ENCODE measurements at regions not wholly inside any gene's neighbourhood (a gene's known extent, or its start where the extent isn't known, plus 50 kb on each side); places are given as distances from the start of the nearest gene placed in this dataset.

DNA sequence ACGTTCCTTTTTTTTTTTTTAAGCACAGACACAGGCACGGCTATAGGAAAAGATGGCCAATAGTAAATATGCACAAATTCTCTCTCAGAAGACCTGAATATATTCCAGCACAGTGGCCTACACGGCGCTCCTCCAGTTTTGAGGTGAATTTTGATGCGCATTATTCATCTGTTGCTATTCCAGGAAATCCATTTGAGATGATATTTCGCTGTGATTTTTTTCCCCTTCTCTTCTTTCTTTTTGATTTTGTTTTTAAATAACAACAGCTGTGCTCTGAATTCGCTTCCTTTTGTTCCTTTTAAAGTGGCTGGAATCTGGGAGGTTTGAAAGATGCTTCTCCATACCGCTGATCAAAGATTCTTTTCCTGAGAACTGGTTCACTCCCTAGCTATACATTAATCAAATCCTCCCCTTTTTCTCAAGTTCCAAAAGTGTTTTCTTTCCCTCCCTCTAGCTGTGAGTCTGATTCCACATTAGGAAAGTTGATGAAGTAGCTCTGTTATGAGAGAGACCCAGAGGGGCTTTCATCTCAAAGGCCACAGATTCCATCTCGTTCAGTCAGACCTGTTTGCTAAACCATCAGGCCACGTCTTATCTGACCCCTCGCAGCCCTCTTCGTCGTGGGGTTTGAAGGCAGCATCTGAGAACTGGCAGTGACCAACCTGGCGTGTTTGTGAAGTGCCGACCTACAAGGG lies 602.7 kb upstream of the NRP1 start:
- 82 to 84% methylated on average over 15 of the region's 15 CpGs for WGBS, 2 donors
- DNase-seq (ENCODE audit: low spot score in 2 of 2), result no peak
- TF ChIP-seq, protein P1, sequence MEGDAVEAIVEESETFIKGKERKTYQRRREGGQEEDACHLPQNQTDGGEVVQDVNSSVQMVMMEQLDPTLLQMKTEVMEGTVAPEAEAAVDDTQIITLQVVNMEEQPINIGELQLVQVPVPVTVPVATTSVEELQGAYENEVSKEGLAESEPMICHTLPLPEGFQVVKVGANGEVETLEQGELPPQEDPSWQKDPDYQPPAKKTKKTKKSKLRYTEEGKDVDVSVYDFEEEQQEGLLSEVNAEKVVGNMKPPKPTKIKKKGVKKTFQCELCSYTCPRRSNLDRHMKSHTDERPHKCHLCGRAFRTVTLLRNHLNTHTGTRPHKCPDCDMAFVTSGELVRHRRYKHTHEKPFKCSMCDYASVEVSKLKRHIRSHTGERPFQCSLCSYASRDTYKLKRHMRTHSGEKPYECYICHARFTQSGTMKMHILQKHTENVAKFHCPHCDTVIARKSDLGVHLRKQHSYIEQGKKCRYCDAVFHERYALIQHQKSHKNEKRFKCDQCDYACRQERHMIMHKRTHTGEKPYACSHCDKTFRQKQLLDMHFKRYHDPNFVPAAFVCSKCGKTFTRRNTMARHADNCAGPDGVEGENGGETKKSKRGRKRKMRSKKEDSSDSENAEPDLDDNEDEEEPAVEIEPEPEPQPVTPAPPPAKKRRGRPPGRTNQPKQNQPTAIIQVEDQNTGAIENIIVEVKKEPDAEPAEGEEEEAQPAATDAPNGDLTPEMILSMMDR (IDR thresholded peaks at IDR 0.05), result no peak
- TF ChIP-seq POLR2A (IDR thresholded peaks at IDR 0.05), result no peak
- intact Hi-C loops (cut with DNase I; ENCODE audit: low total_unique reads), result no loop called here
- no peak overlapping the region for H3K4me3 ChIP-seq (ENCODE audit: low read depth, poor library complexity, severe bottlenecking)

DNA sequence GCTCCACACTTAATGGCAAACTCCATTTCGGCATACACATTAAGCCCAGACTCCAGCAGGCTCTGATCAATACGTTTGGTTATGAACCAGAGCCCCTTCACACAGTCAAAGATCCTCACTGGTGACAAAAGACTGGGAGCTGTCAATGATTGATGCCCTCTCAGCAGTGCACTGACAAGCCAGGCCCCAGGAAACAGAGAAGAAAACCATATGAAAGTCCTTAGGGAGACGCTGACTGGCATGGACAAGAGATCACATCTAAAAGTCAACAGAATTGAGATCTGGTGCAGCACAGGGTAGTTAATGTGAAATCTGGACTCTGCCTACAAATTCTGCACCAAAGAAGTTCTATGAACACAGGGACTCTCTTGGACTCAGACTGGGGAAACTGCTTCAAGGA lies 600.9 kb upstream of the NRP1 start:
- DNase-seq (ENCODE audit: low spot score in 2 of 2), result no peak
- TF ChIP-seq, protein P1 (IDR thresholded peaks at IDR 0.05), result no peak
- no peak for TF ChIP-seq POLR2A (IDR thresholded peaks at IDR 0.05)
- intact Hi-C loops (cut with DNase I; ENCODE audit: low total_unique reads), result no loop called here
- 86 to 87% methylated on average over 3 of the region's 3 CpGs for WGBS, 2 donors
- no peak overlapping the region for H3K4me3 ChIP-seq (ENCODE audit: low read depth, poor library complexity, severe bottlenecking)

DNA sequence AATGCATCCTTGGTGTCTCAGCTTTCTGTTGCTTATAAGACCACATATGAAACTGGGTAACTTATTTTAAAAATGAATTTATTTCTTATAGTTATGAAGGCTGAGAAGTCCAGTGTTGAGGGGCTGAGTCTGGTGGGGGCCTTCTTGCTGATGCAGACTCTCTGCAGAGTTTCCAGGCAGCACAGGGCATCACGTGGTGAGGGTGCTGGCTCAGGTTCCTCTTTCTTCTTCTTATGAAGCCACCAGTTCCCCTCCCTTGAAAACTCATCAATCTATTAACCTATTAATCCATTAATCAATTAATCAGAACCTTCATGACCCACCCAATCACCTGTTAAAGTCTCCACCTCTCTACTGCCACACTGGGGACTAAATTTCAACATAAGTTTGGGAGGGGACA lies 595.6 kb upstream of the NRP1 start:
- 83% methylated on average over 1 of the region's 1 CpG for WGBS, 2 donors
- intact Hi-C loops (cut with DNase I; ENCODE audit: low total_unique reads), result no loop called here
- TF ChIP-seq, protein P1 (IDR thresholded peaks at IDR 0.05), result no peak
- no peak overlapping the region for H3K4me3 ChIP-seq (ENCODE audit: low read depth, poor library complexity, severe bottlenecking)
- DNase-seq (ENCODE audit: low spot score in 2 of 2), result no peak

DNA sequence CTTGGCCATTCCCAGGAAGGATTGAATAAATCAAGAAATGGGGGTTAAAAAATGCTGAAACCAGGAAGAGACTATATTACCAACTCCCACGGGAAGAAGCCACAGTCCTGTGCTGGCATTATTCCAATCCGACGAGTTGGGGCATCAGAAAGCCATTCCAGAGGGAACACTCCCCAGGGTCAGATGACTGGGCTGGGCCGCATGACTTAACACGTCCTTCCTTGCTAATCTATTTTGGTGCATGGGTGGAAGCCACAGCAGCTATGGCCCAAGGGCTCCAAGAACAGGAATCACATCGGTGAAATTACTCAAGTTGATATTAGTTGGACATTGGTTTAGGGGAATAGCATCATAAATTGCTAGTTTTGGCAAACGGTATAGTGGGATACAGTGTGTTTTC lies 592.9 kb upstream of the NRP1 start:
- no peak for TF ChIP-seq POLR2A (IDR thresholded peaks at IDR 0.05)
- TF ChIP-seq, protein P1 (IDR thresholded peaks at IDR 0.05), result no peak
- 47 to 48% methylated on average over 7 of the region's 7 CpGs for WGBS, 2 donors
- peak; percentile 70 to 85 for DNase-seq (ENCODE audit: low spot score in 2 of 2)
- H3K4me3 ChIP-seq (ENCODE audit: low read depth, poor library complexity, severe bottlenecking), result no peak overlapping the region
- intact Hi-C loops (cut with DNase I; ENCODE audit: low total_unique reads), result no loop called here

DNA sequence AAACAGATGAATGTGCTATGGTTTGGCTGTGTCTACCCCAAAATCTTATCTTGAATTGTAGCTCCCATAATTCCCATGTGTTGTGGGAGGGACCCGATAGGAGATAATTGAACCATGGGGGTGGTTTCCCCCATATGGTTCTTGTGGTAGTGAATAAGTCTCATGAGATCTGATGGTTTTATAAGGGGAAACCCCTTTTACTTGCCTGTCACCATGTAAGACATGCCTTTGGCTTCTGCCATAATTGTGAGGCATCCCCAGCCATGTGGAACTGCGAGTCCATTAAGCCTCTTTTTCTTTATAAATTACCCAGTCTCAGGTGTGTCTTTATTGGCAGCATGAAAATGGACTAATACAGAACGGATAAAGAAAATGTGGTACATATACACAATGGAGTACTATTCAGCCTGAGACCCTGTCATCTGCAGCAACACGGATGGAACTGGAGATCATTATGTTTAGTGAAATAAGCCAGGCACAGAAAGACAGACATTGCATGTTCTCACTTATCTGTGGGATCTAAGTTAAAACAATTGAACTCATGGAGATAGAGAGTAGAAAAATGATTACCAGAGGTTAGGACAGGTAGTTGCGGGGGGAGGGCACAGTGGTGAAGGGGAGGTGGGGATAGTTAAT lies 587.6 kb upstream of the NRP1 start:
- 65 to 70% methylated on average over 5 of the region's 5 CpGs for WGBS, 2 donors
- no peak for TF ChIP-seq POLR2A (IDR thresholded peaks at IDR 0.05)
- intact Hi-C loops (cut with DNase I; ENCODE audit: low total_unique reads), result no loop called here
- DNase-seq (ENCODE audit: low spot score in 2 of 2), result no peak
- H3K4me3 ChIP-seq (ENCODE audit: low read depth, poor library complexity, severe bottlenecking), result no peak overlapping the region

DNA sequence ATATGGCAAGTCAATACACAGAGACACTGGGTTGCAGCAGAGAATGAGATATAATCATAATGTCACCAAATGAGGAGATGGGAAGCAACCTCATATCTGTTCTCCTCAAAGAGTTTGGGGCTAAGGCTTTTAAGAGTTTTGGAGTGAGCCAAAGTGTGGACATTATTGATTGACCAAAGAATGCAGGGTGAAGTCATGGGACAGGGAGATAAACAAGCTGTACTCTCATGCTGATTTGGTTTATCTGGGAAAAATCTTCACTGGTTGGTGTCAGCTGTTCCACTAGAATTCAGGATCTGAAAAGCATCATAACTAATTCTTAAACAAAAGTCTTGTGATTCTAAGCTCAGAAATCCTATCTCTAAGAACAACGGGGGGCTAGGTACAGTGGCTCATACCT lies 585.9 kb upstream of the NRP1 start:
- 81 to 89% methylated on average over 1 of the region's 1 CpG for WGBS, 2 donors
- intact Hi-C loops (cut with DNase I; ENCODE audit: low total_unique reads), result no loop called here
- no peak overlapping the region for H3K4me3 ChIP-seq (ENCODE audit: low read depth, poor library complexity, severe bottlenecking)
- no peak for DNase-seq (ENCODE audit: low spot score in 2 of 2)
- TF ChIP-seq, protein P1 (IDR thresholded peaks at IDR 0.05), result no peak
- TF ChIP-seq POLR2A (IDR thresholded peaks at IDR 0.05), result no peak
